Neural crest cell (in vitro differentiated cells): ENCODE measurements at regions not wholly inside any gene's neighbourhood (a gene's known extent, or its start where the extent isn't known, plus 50 kb on each side); places are given as distances from the start of the nearest gene placed in this dataset.
A peak's percentile ranks its signal among the peaks of the same experiment; 100 is the strongest.

Source experiments
- DNase-seq: peaks from one replicate; pipeline ENCODE4 v3.0.0; 2021; ENCODE audit warnings: low read depth, mixed read lengths, low spot score
- H3K27ac Mint-ChIP-seq: one replicate; pipeline ENCODE4 v1.8.0; 2021; ENCODE audit warnings: mild to moderate bottlenecking, mixed read lengths; ENCODE audit not compliant: unreplicated experiment
- H3K27me3 Mint-ChIP-seq: 2 replicates; pipeline ENCODE4 v1.8.0; 2021; ENCODE audit warnings: low read depth, mild to moderate bottlenecking, mixed read lengths
- H3K36me3 Mint-ChIP-seq: 2 replicates; pipeline ENCODE4 v1.8.0; 2021; ENCODE audit warnings: low read depth, mild to moderate bottlenecking, mixed read lengths
- H3K4me1 Mint-ChIP-seq: 2 replicates; pipeline ENCODE4 v1.8.0; 2021; ENCODE audit warnings: mixed read lengths
- H3K4me3 Mint-ChIP-seq: one replicate; pipeline ENCODE4 v1.8.0; 2021; ENCODE audit warnings: mild to moderate bottlenecking, mixed read lengths
- H3K9me3 Mint-ChIP-seq: 2 replicates; pipeline ENCODE4 v1.8.0; 2021; ENCODE audit warnings: mixed read lengths
- CTCF ChIP-seq: fragments of 200-600 bp; sonication (generic); conservative IDR thresholded peaks from 2 replicates; pipeline ENCODE4 v1.5.0; 2021; ENCODE audit warnings: antibody characterized with exemption, mild to moderate bottlenecking

GRCh38 chr10:78802431-78802830, 266.3 kb upstream of the ZMIZ1 start:
- no peak for TF ChIP-seq CTCF
- Mint-ChIP-seq H3K9me3 (no peaks in the 10 kb centered on the region), H3K4me1 (peaks cover 6% of the 10 kb centered on the region), H3K27ac (no peak overlapping the region), H3K27me3 (no peaks in the 10 kb centered on the region), H3K36me3 (no peaks in the 10 kb centered on the region), H3K4me3 (no peak overlapping the region)
- DNase-seq = no peak

GRCh38 chr10:78802866-78803265, 265.9 kb upstream of the ZMIZ1 start:
- H3K4me1 Mint-ChIP-seq = peaks cover 10% of the 10 kb centered on the region
- H3K9me3 Mint-ChIP-seq = no peaks in the 10 kb centered on the region
- H3K4me3 Mint-ChIP-seq = no peak overlapping the region
- H3K27me3 Mint-ChIP-seq = no peaks in the 10 kb centered on the region
- H3K36me3 Mint-ChIP-seq = no peaks in the 10 kb centered on the region
- H3K27ac Mint-ChIP-seq = no peak overlapping the region
- no peak for DNase-seq
- no peak for TF ChIP-seq CTCF

- H3K36me3 Mint-ChIP-seq = no peaks in the 10 kb centered on the region
- TF ChIP-seq CTCF = no peak
- peaks cover 16% of the 10 kb centered on the region for H3K4me1 Mint-ChIP-seq
- no peak overlapping the region for H3K4me3 Mint-ChIP-seq
- no peak for DNase-seq
- H3K27me3 Mint-ChIP-seq = no peaks in the 10 kb centered on the region
- H3K9me3 Mint-ChIP-seq = no peaks in the 10 kb centered on the region
- H3K27ac Mint-ChIP-seq = no peak overlapping the region
Observed at GRCh38 chr10:78803710-78804109, 265.1 kb upstream of the ZMIZ1 start.

GRCh38 chr10:78804411-78805032, 264.2 kb upstream of the ZMIZ1 start:
- H3K27ac Mint-ChIP-seq = peak overlapping the region; percentile 57
- DNase-seq = no peak
- H3K4me1 Mint-ChIP-seq = peaks cover 16% of the 10 kb centered on the region
- no peaks in the 10 kb centered on the region for H3K27me3 Mint-ChIP-seq
- TF ChIP-seq CTCF = no peak
- no peak overlapping the region for H3K4me3 Mint-ChIP-seq
- H3K36me3 Mint-ChIP-seq = no peaks in the 10 kb centered on the region
- H3K9me3 Mint-ChIP-seq = no peaks in the 10 kb centered on the region

- no peaks in the 10 kb centered on the region for H3K36me3 Mint-ChIP-seq
- H3K27ac Mint-ChIP-seq = peak overlapping the region; percentile 57
- peaks cover 16% of the 10 kb centered on the region for H3K4me1 Mint-ChIP-seq
- TF ChIP-seq CTCF = no peak
- no peaks in the 10 kb centered on the region for H3K27me3 Mint-ChIP-seq
- no peak overlapping the region for H3K4me3 Mint-ChIP-seq
- no peaks in the 10 kb centered on the region for H3K9me3 Mint-ChIP-seq
- no peak for DNase-seq
Observed at GRCh38 chr10:78805176-78805575, 263.6 kb upstream of the ZMIZ1 start.
